ENCODE measurements at regions not wholly inside any gene's neighbourhood (a gene's known extent, or its start where the extent isn't known, plus 50 kb on each side); places are given as distances from the start of the nearest gene placed in this dataset.

DNA sequence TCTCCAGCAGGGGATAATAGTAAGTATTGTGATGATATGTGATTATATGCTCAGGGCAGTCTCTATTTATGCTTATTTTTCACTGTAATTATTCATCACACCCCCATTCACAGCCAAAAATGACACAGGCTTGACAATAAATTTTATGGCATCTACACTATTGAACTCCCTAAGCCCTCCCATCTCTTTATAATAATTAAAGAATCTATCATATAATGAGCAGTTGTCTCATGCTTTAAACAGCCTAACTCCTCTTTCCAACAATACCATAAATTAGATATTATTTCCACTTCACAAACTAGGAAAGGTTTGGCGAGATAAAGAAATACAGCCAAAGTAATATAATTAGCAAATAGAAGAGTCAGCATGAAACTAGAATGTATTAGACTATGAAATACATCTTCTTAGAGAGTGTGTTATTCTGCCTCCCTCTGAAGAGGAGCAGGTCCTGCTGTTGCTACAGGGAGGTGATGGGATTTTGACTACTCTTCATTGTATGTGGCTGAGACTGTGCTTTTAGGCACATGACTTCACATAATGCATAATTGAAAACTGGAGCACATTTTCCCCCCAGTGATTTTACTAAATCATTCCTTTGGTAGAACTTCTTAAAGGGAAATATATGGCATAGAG is 488.8 kb downstream of the HTR1A start:
- no peak overlapping the region for H3K27ac ChIP-seq (ENCODE audit: low read length)
- no peak overlapping the region for H3K4me3 ChIP-seq (ENCODE audit: low read length)
- H3F3A ChIP-seq (ENCODE audit: insufficient read depth, low read length), result no peaks in the 10 kb centered on the region
- no peaks in the 10 kb centered on the region for H4K20me1 ChIP-seq (ENCODE audit: insufficient read depth, low read length)
- H3K79me2 ChIP-seq (ENCODE audit: low read length), result no peaks in the 10 kb centered on the region
- H3K4me2 ChIP-seq (ENCODE audit: low read depth, low read length), result no peak overlapping the region
- no peaks in the 10 kb centered on the region for H3K4me1 ChIP-seq (ENCODE audit: low read length)
- no peaks in the 10 kb centered on the region for H3K36me3 ChIP-seq (replicated peaks; ENCODE audit: insufficient read depth, low read length)
- H3K9ac ChIP-seq (ENCODE audit: low read length), result no peak overlapping the region
- H3K27me3 ChIP-seq (replicated peaks; ENCODE audit: insufficient read depth, low read length), result no peaks in the 10 kb centered on the region
- no peaks in the 10 kb centered on the region for H3K9me2 ChIP-seq (replicated peaks; ENCODE audit: insufficient read depth, low read length)
- H2AFZ ChIP-seq (ENCODE audit: low read length), result no peak overlapping the region
- TF ChIP-seq EZH2 (optimal IDR thresholded peaks at IDR 0.05; ENCODE audit: low read depth, low read length), result no peak
- no peaks in the 10 kb centered on the region for H3K9me3 ChIP-seq (replicated peaks; ENCODE audit: insufficient read depth, low read length)
- DNase-seq, result no peak

DNA sequence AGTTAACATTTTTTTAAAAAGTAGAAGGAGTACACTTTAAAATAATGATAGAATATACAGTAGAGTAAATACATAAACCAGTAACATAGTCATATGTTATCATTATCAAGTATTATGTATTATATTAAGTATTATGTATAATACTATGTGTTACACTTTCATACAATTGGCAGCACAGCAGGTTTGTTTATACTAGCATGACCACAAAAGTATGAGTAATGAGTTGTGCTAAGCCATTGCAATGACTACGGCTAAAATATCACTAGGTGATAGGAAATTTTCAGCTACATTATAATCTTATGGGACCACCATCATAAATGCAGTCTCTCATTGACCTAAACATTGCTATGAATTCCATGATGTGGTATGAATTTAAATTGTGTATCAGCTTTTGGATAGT is 506.0 kb downstream of the HTR1A start:
- Histone ChIP-seq H3K4me2 (ENCODE audit: low read depth, low read length) (no peak overlapping the region), H3K27ac (ENCODE audit: low read length) (no peak overlapping the region), H3K4me3 (ENCODE audit: low read length) (no peak overlapping the region), H3K9ac (ENCODE audit: low read length) (no peak overlapping the region), H3F3A (ENCODE audit: insufficient read depth, low read length) (no peaks in the 10 kb centered on the region), H3K9me3 (replicated peaks; ENCODE audit: insufficient read depth, low read length) (no peaks in the 10 kb centered on the region), H3K27me3 (replicated peaks; ENCODE audit: insufficient read depth, low read length) (no peaks in the 10 kb centered on the region), H2AFZ (ENCODE audit: low read length) (no peak overlapping the region), H4K20me1 (ENCODE audit: insufficient read depth, low read length) (no peaks in the 10 kb centered on the region), H3K36me3 (replicated peaks; ENCODE audit: insufficient read depth, low read length) (no peaks in the 10 kb centered on the region), H3K4me1 (ENCODE audit: low read length) (no peaks in the 10 kb centered on the region), H3K9me2 (replicated peaks; ENCODE audit: insufficient read depth, low read length) (no peaks in the 10 kb centered on the region), H3K79me2 (ENCODE audit: low read length) (no peaks in the 10 kb centered on the region)
- no peak for DNase-seq
- no peak for TF ChIP-seq EZH2phosphoT487 (IDR thresholded peaks at IDR 0.05; ENCODE audit: low read length)
- TF ChIP-seq, protein P1, sequence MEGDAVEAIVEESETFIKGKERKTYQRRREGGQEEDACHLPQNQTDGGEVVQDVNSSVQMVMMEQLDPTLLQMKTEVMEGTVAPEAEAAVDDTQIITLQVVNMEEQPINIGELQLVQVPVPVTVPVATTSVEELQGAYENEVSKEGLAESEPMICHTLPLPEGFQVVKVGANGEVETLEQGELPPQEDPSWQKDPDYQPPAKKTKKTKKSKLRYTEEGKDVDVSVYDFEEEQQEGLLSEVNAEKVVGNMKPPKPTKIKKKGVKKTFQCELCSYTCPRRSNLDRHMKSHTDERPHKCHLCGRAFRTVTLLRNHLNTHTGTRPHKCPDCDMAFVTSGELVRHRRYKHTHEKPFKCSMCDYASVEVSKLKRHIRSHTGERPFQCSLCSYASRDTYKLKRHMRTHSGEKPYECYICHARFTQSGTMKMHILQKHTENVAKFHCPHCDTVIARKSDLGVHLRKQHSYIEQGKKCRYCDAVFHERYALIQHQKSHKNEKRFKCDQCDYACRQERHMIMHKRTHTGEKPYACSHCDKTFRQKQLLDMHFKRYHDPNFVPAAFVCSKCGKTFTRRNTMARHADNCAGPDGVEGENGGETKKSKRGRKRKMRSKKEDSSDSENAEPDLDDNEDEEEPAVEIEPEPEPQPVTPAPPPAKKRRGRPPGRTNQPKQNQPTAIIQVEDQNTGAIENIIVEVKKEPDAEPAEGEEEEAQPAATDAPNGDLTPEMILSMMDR (IDR thresholded peaks at IDR 0.05; ENCODE audit: low read length), result no peak

DNA sequence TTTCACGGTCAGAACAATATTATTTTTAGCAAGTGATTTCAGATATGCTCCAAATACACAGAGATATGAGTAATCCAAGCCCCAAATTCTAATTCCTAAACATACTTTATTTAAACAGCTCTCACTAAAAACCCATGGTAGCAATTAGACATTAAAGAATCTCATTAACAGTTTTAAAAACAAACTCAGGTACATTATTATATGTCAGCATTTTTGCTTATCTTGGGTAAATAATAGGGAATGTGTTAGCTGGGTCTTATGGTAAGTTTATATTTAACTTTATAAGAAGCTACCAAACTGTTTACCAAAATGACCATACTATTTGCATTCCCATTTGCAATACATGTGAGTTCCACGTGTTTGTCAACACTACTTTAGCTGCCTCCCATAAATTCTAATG is 511.1 kb downstream of the HTR1A start:
- no peaks in the 10 kb centered on the region for H4K20me1 ChIP-seq (ENCODE audit: insufficient read depth, low read length)
- no peaks in the 10 kb centered on the region for H3K4me1 ChIP-seq (ENCODE audit: low read length)
- no peaks in the 10 kb centered on the region for H3K9me2 ChIP-seq (replicated peaks; ENCODE audit: insufficient read depth, low read length)
- H3K27me3 ChIP-seq (replicated peaks; ENCODE audit: insufficient read depth, low read length), result no peaks in the 10 kb centered on the region
- H3K4me3 ChIP-seq (ENCODE audit: low read length), result no peak overlapping the region
- no peak for DNase-seq
- no peak overlapping the region for H3K27ac ChIP-seq (ENCODE audit: low read length)
- no peaks in the 10 kb centered on the region for H3K9me3 ChIP-seq (replicated peaks; ENCODE audit: insufficient read depth, low read length)
- H2AFZ ChIP-seq (ENCODE audit: low read length), result no peak overlapping the region
- no peak for TF ChIP-seq EZH2phosphoT487 (IDR thresholded peaks at IDR 0.05; ENCODE audit: low read length)
- no peak for TF ChIP-seq EZH2 (optimal IDR thresholded peaks at IDR 0.05; ENCODE audit: low read depth, low read length)
- TF ChIP-seq, protein P1 (IDR thresholded peaks at IDR 0.05; ENCODE audit: low read length), result no peak
- H3K79me2 ChIP-seq (ENCODE audit: low read length), result no peaks in the 10 kb centered on the region
- H3K9ac ChIP-seq (ENCODE audit: low read length), result no peak overlapping the region
- H3K36me3 ChIP-seq (replicated peaks; ENCODE audit: insufficient read depth, low read length), result no peaks in the 10 kb centered on the region
- no peaks in the 10 kb centered on the region for H3F3A ChIP-seq (ENCODE audit: insufficient read depth, low read length)
- H3K4me2 ChIP-seq (ENCODE audit: low read depth, low read length), result no peak overlapping the region

DNA sequence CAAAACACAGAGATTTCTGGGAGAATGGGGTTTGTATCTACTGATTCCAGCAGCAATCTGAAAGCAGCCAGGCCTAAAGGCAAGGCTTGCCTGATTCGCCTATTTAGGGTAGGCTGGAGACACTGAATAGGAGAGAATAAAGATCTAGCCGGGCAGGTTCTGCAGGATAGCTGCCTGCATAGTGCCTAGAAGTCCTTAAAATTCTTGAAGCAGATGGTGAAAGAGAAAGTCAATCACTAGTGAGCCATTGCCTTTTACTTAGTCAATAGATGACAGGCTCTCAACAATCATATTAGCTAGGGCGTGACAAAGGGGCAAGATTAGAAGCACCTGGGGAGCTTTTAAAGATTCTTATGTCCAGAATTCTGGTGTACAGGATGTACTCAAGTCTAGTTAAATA is 522.7 kb downstream of the HTR1A start:
- TF ChIP-seq EZH2 (optimal IDR thresholded peaks at IDR 0.05; ENCODE audit: low read depth, low read length) (no peak), EZH2phosphoT487 (IDR thresholded peaks at IDR 0.05; ENCODE audit: low read length) (no peak)
- TF ChIP-seq, protein P1 (IDR thresholded peaks at IDR 0.05; ENCODE audit: low read length), result no peak
- Histone ChIP-seq H3K9ac (ENCODE audit: low read length) (no peak overlapping the region), H3K4me1 (ENCODE audit: low read length) (no peaks in the 10 kb centered on the region), H3K4me2 (ENCODE audit: low read depth, low read length) (no peak overlapping the region), H3K9me3 (replicated peaks; ENCODE audit: insufficient read depth, low read length) (no peaks in the 10 kb centered on the region), H3K79me2 (ENCODE audit: low read length) (no peaks in the 10 kb centered on the region), H3K27me3 (replicated peaks; ENCODE audit: insufficient read depth, low read length) (no peaks in the 10 kb centered on the region), H4K20me1 (ENCODE audit: insufficient read depth, low read length) (no peaks in the 10 kb centered on the region), H3K4me3 (ENCODE audit: low read length) (no peak overlapping the region), H3K36me3 (replicated peaks; ENCODE audit: insufficient read depth, low read length) (no peaks in the 10 kb centered on the region), H3F3A (ENCODE audit: insufficient read depth, low read length) (no peaks in the 10 kb centered on the region), H2AFZ (ENCODE audit: low read length) (no peak overlapping the region), H3K9me2 (replicated peaks; ENCODE audit: insufficient read depth, low read length) (no peaks in the 10 kb centered on the region), H3K27ac (ENCODE audit: low read length) (no peak overlapping the region)
- DNase-seq, result no peak
